ENCODE measurements at regions not wholly inside any gene's neighbourhood (a gene's known extent, or its start where the extent isn't known, plus 50 kb on each side); places are given as distances from the start of the nearest gene placed in this dataset.
"Not testable (repeated sequence)": the region's sequence is repeated elsewhere in the genome, so short reads cannot be mapped to it uniquely, and the experiment has no call there.

GRCh38 chr19:28542394-28543243 is 670.3 kb downstream of the UQCRFS1 start:
- H3K27ac ChIP-seq: no peak overlapping the region
- H3K4me1 ChIP-seq: no peaks in the 10 kb centered on the region
- H3K27me3 ChIP-seq: no peaks in the 10 kb centered on the region
- H3K9me3 ChIP-seq: peaks cover 4% of the 10 kb centered on the region
- ATAC-seq (no peak), DNase-seq (no peak)
- TF ChIP-seq, protein P1, sequence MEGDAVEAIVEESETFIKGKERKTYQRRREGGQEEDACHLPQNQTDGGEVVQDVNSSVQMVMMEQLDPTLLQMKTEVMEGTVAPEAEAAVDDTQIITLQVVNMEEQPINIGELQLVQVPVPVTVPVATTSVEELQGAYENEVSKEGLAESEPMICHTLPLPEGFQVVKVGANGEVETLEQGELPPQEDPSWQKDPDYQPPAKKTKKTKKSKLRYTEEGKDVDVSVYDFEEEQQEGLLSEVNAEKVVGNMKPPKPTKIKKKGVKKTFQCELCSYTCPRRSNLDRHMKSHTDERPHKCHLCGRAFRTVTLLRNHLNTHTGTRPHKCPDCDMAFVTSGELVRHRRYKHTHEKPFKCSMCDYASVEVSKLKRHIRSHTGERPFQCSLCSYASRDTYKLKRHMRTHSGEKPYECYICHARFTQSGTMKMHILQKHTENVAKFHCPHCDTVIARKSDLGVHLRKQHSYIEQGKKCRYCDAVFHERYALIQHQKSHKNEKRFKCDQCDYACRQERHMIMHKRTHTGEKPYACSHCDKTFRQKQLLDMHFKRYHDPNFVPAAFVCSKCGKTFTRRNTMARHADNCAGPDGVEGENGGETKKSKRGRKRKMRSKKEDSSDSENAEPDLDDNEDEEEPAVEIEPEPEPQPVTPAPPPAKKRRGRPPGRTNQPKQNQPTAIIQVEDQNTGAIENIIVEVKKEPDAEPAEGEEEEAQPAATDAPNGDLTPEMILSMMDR (IDR thresholded peaks at IDR 0.05): no peak
- H3K4me3 ChIP-seq: no peak overlapping the region
- intact Hi-C loops (cut with DNase I): no loop called here
- no peaks in the 10 kb centered on the region for H3K36me3 ChIP-seq

DNA sequence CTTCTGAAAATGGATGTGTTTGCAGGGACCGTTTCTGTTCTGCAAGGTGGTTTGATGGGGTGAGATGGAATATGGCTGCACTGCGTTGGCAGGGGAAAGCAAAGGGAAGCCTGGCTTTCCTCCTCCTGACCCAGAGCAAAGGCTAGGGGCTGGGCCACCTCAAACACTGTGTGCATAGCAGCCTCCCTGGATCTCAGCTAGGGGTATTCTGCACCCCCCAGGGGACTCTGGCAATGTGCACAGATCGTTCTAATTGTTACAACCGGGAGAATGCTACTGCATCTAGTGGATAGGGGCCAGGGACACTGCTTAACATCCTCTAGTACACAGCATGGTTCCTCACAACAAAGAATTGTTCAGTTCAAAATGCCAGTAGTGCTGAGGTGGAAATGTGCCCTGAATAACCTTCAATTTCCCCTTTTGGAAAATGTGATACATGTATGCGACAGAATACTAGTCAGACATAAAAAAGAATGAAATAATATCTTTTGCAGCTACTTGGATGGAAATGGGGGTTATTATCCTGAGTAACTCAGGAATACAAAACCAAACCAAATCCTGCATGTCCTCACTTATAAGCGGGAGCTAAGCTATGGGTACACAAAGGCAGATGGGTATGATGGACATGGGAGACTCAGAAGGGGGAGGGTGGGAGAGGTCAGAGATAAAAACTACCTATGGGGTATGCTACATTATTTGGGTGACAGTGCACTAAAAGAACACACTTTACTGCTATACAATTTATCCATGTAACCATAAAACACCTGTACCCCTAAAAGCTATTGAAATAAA is 671.2 kb downstream of the UQCRFS1 start:
- H3K4me1 ChIP-seq: no peaks in the 10 kb centered on the region
- H3K27me3 ChIP-seq: no peaks in the 10 kb centered on the region
- TF ChIP-seq, protein P1 (IDR thresholded peaks at IDR 0.05): no peak
- no peak overlapping the region for H3K27ac ChIP-seq
- peaks cover 12% of the 10 kb centered on the region for H3K9me3 ChIP-seq
- no peak for DNase-seq
- no peak for ATAC-seq
- intact Hi-C loops (cut with DNase I): no loop called here
- no peak overlapping the region for H3K4me3 ChIP-seq
- no peaks in the 10 kb centered on the region for H3K36me3 ChIP-seq

GRCh38 chr19:28541029-28541428 is 671.9 kb downstream of the UQCRFS1 start:
- H3K4me3 ChIP-seq: no peak overlapping the region
- H3K4me1 ChIP-seq: no peaks in the 10 kb centered on the region
- intact Hi-C loops (cut with DNase I): no loop called here
- H3K9me3 ChIP-seq: peaks cover 12% of the 10 kb centered on the region
- TF ChIP-seq, protein P1 (IDR thresholded peaks at IDR 0.05): no peak
- no peaks in the 10 kb centered on the region for H3K27me3 ChIP-seq
- DNase-seq: no peak
- ATAC-seq: no peak
- H3K27ac ChIP-seq: no peak overlapping the region
- no peaks in the 10 kb centered on the region for H3K36me3 ChIP-seq

DNA sequence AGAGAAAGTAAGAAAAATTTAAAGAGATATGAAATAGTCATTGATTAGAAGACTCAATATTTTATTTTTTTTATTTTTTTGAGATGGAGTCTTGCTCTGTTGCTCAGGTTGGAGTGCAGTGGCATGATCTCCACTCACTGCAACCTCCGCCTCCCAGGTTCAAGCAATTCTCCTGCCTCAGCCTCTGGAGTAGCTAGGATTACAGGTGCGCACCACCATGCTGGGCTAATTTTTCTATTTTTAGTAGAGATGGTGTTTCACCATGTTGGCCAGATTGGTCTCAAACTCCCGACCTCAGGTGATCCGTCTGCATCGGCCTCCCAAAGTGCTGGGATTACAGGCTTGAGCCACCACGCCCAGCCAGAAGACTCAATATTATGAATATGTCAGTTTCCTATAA is 672.6 kb downstream of the UQCRFS1 start:
- intact Hi-C loops (cut with DNase I); H3K4me3 ChIP-seq; H3K36me3 ChIP-seq; H3K27me3 ChIP-seq; ATAC-seq; H3K4me1 ChIP-seq; H3K27ac ChIP-seq; DNase-seq: not testable (repeated sequence)
- peaks cover 12% of the 10 kb centered on the region for H3K9me3 ChIP-seq

GRCh38 chr19:28539759-28540158 is 673.2 kb downstream of the UQCRFS1 start:
- Histone ChIP-seq H3K27ac (no peak overlapping the region), H3K36me3 (no peaks in the 10 kb centered on the region), H3K4me3 (no peak overlapping the region), H3K4me1 (no peaks in the 10 kb centered on the region), H3K9me3 (peaks cover 12% of the 10 kb centered on the region), H3K27me3 (no peaks in the 10 kb centered on the region)
- ATAC-seq (no peak), DNase-seq (no peak)
- TF ChIP-seq, protein P1 (IDR thresholded peaks at IDR 0.05): no peak
- intact Hi-C loops (cut with DNase I): no loop called here

GRCh38 chr19:28538579-28538978 is 674.4 kb downstream of the UQCRFS1 start:
- intact Hi-C loops (cut with DNase I); H3K27me3 ChIP-seq; H3K36me3 ChIP-seq; ATAC-seq; H3K4me1 ChIP-seq; H3K27ac ChIP-seq; DNase-seq; H3K4me3 ChIP-seq: not testable (repeated sequence)
- peaks cover 12% of the 10 kb centered on the region for H3K9me3 ChIP-seq

Measured in upper lobe of right lung (tissue), 1 donor.